ENCODE measurements at regions not wholly inside any gene's neighbourhood (a gene's known extent, or its start where the extent isn't known, plus 50 kb on each side); places are given as distances from the start of the nearest gene placed in this dataset.

GRCh38 chr5:119814655-119815054 lies 185.3 kb downstream of the FAM170A start:
- H3K9ac ChIP-seq (ENCODE audit: insufficient read length, low read depth): no peak overlapping the region
- DNase-seq (ENCODE audit: low read depth, low spot score): no peak
- no peak for TF ChIP-seq YY1 (IDR thresholded peaks at IDR 0.05; ENCODE audit: insufficient read depth, insufficient read length)
- no peaks in the 10 kb centered on the region for H3K36me3 ChIP-seq (ENCODE audit: insufficient read depth, insufficient read length, low read length)
- H3K4me1 ChIP-seq (ENCODE audit: insufficient read depth, insufficient read length): no peaks in the 10 kb centered on the region
- no peak overlapping the region for H3K4me3 ChIP-seq (ENCODE audit: insufficient read length, low read depth)
- H3K9me3 ChIP-seq (ENCODE audit: insufficient read depth, low read length): no peaks in the 10 kb centered on the region
- no peaks in the 10 kb centered on the region for H3K27me3 ChIP-seq (ENCODE audit: insufficient read depth, insufficient read length)

- DNase-seq (ENCODE audit: low read depth, low spot score): no peak
- Histone ChIP-seq H3K9ac (ENCODE audit: insufficient read length, low read depth) (no peak overlapping the region), H3K27me3 (ENCODE audit: insufficient read depth, insufficient read length) (no peaks in the 10 kb centered on the region), H3K36me3 (ENCODE audit: insufficient read depth, insufficient read length, low read length) (no peaks in the 10 kb centered on the region), H3K4me3 (ENCODE audit: insufficient read length, low read depth) (no peak overlapping the region), H3K4me1 (ENCODE audit: insufficient read depth, insufficient read length) (no peaks in the 10 kb centered on the region), H3K9me3 (ENCODE audit: insufficient read depth, low read length) (no peaks in the 10 kb centered on the region)
- TF ChIP-seq ZNF274 (IDR thresholded peaks at IDR 0.05; ENCODE audit: low read depth, low read length) (no peak), SUZ12 (IDR thresholded peaks at IDR 0.05; ENCODE audit: extremely low read depth, insufficient read depth, insufficient read length) (no peak), YY1 (IDR thresholded peaks at IDR 0.05; ENCODE audit: insufficient read depth, insufficient read length) (no peak)
Observed at GRCh38 chr5:119816055-119816454, 186.7 kb downstream of the FAM170A start.

- Histone ChIP-seq H3K27me3 (ENCODE audit: insufficient read depth, insufficient read length) (no peaks in the 10 kb centered on the region), H3K4me3 (ENCODE audit: insufficient read length, low read depth) (no peak overlapping the region), H3K9me3 (ENCODE audit: insufficient read depth, low read length) (no peaks in the 10 kb centered on the region), H3K9ac (ENCODE audit: insufficient read length, low read depth) (no peak overlapping the region), H3K4me1 (ENCODE audit: insufficient read depth, insufficient read length) (no peaks in the 10 kb centered on the region), H3K36me3 (ENCODE audit: insufficient read depth, insufficient read length, low read length) (no peaks in the 10 kb centered on the region)
- TF ChIP-seq YY1 (IDR thresholded peaks at IDR 0.05; ENCODE audit: insufficient read depth, insufficient read length) (no peak), SUZ12 (IDR thresholded peaks at IDR 0.05; ENCODE audit: extremely low read depth, insufficient read depth, insufficient read length) (no peak), ZNF274 (IDR thresholded peaks at IDR 0.05; ENCODE audit: low read depth, low read length) (no peak)
- no peak for DNase-seq (ENCODE audit: low read depth, low spot score)
Observed at GRCh38 chr5:119820016-119820415, 190.7 kb downstream of the FAM170A start.

- DNase-seq (ENCODE audit: low read depth, low spot score): no peak
- Histone ChIP-seq H3K36me3 (ENCODE audit: insufficient read depth, insufficient read length, low read length) (no peaks in the 10 kb centered on the region), H3K9ac (ENCODE audit: insufficient read length, low read depth) (no peak overlapping the region), H3K27me3 (ENCODE audit: insufficient read depth, insufficient read length) (no peaks in the 10 kb centered on the region), H3K4me3 (ENCODE audit: insufficient read length, low read depth) (no peak overlapping the region), H3K9me3 (ENCODE audit: insufficient read depth, low read length) (no peaks in the 10 kb centered on the region), H3K4me1 (ENCODE audit: insufficient read depth, insufficient read length) (no peaks in the 10 kb centered on the region)
- TF ChIP-seq YY1 (IDR thresholded peaks at IDR 0.05; ENCODE audit: insufficient read depth, insufficient read length) (no peak), ZNF274 (IDR thresholded peaks at IDR 0.05; ENCODE audit: low read depth, low read length) (no peak), SUZ12 (IDR thresholded peaks at IDR 0.05; ENCODE audit: extremely low read depth, insufficient read depth, insufficient read length) (no peak)
Observed at GRCh38 chr5:119820608-119821007, 191.2 kb downstream of the FAM170A start.

GRCh38 chr5:119828541-119828940 lies 199.2 kb downstream of the FAM170A start:
- no peaks in the 10 kb centered on the region for H3K36me3 ChIP-seq (ENCODE audit: insufficient read depth, insufficient read length, low read length)
- DNase-seq (ENCODE audit: low read depth, low spot score): no peak
- no peaks in the 10 kb centered on the region for H3K4me1 ChIP-seq (ENCODE audit: insufficient read depth, insufficient read length)
- H3K27me3 ChIP-seq (ENCODE audit: insufficient read depth, insufficient read length): no peaks in the 10 kb centered on the region
- TF ChIP-seq YY1 (IDR thresholded peaks at IDR 0.05; ENCODE audit: insufficient read depth, insufficient read length): no peak
- no peak for TF ChIP-seq SUZ12 (IDR thresholded peaks at IDR 0.05; ENCODE audit: extremely low read depth, insufficient read depth, insufficient read length)
- no peak overlapping the region for H3K4me3 ChIP-seq (ENCODE audit: insufficient read length, low read depth)
- H3K9me3 ChIP-seq (ENCODE audit: insufficient read depth, low read length): no peaks in the 10 kb centered on the region
- no peak overlapping the region for H3K9ac ChIP-seq (ENCODE audit: insufficient read length, low read depth)

GRCh38 chr5:119829341-119829740 lies 200.0 kb downstream of the FAM170A start:
- TF ChIP-seq YY1 (IDR thresholded peaks at IDR 0.05; ENCODE audit: insufficient read depth, insufficient read length): no peak
- no peak for TF ChIP-seq ZNF274 (IDR thresholded peaks at IDR 0.05; ENCODE audit: low read depth, low read length)
- no peak for TF ChIP-seq SUZ12 (IDR thresholded peaks at IDR 0.05; ENCODE audit: extremely low read depth, insufficient read depth, insufficient read length)
- DNase-seq (ENCODE audit: low read depth, low spot score): no peak
- H3K9me3 ChIP-seq (ENCODE audit: insufficient read depth, low read length): no peaks in the 10 kb centered on the region
- H3K4me1 ChIP-seq (ENCODE audit: insufficient read depth, insufficient read length): no peaks in the 10 kb centered on the region
- H3K4me3 ChIP-seq (ENCODE audit: insufficient read length, low read depth): no peak overlapping the region
- H3K9ac ChIP-seq (ENCODE audit: insufficient read length, low read depth): no peak overlapping the region
- H3K36me3 ChIP-seq (ENCODE audit: insufficient read depth, insufficient read length, low read length): no peaks in the 10 kb centered on the region
- no peaks in the 10 kb centered on the region for H3K27me3 ChIP-seq (ENCODE audit: insufficient read depth, insufficient read length)

- H3K4me1 ChIP-seq (ENCODE audit: insufficient read depth, insufficient read length): no peaks in the 10 kb centered on the region
- H3K9me3 ChIP-seq (ENCODE audit: insufficient read depth, low read length): no peaks in the 10 kb centered on the region
- H3K27me3 ChIP-seq (ENCODE audit: insufficient read depth, insufficient read length): no peaks in the 10 kb centered on the region
- H3K36me3 ChIP-seq (ENCODE audit: insufficient read depth, insufficient read length, low read length): no peaks in the 10 kb centered on the region
- TF ChIP-seq YY1 (IDR thresholded peaks at IDR 0.05; ENCODE audit: insufficient read depth, insufficient read length): no peak
- no peak overlapping the region for H3K9ac ChIP-seq (ENCODE audit: insufficient read length, low read depth)
- DNase-seq (ENCODE audit: low read depth, low spot score): no peak
- no peak overlapping the region for H3K4me3 ChIP-seq (ENCODE audit: insufficient read length, low read depth)
Observed at GRCh38 chr5:119833176-119833575, 203.8 kb downstream of the FAM170A start.

GRCh38 chr5:119840175-119840574 lies 210.8 kb downstream of the FAM170A start:
- Histone ChIP-seq H3K36me3 (ENCODE audit: insufficient read depth, insufficient read length, low read length) (no peaks in the 10 kb centered on the region), H3K27me3 (ENCODE audit: insufficient read depth, insufficient read length) (no peaks in the 10 kb centered on the region), H3K9me3 (ENCODE audit: insufficient read depth, low read length) (no peaks in the 10 kb centered on the region), H3K4me3 (ENCODE audit: insufficient read length, low read depth) (no peak overlapping the region), H3K4me1 (ENCODE audit: insufficient read depth, insufficient read length) (no peaks in the 10 kb centered on the region), H3K9ac (ENCODE audit: insufficient read length, low read depth) (no peak overlapping the region)
- no peak for TF ChIP-seq YY1 (IDR thresholded peaks at IDR 0.05; ENCODE audit: insufficient read depth, insufficient read length)
- no peak for TF ChIP-seq ZNF274 (IDR thresholded peaks at IDR 0.05; ENCODE audit: low read depth, low read length)
- no peak for TF ChIP-seq SUZ12 (IDR thresholded peaks at IDR 0.05; ENCODE audit: extremely low read depth, insufficient read depth, insufficient read length)
- no peak for DNase-seq (ENCODE audit: low read depth, low spot score)
